Skeletal muscle satellite cell (primary cell): ENCODE measurements at regions not wholly inside any gene's neighbourhood (a gene's known extent, or its start where the extent isn't known, plus 50 kb on each side); places are given as distances from the start of the nearest gene placed in this dataset.
"Not testable (repeated sequence)": the region's sequence is repeated elsewhere in the genome, so short reads cannot be mapped to it uniquely, and the experiment has no call there.

Experiments
- H3K27me3 ChIP-seq: 2 replicates; pipeline ENCODE4 v1.7.0; 2013; ENCODE audit warnings: low read length; ENCODE audit not compliant: control insufficient read depth, insufficient read depth
- H3K36me3 ChIP-seq: 2 replicates; pipeline ENCODE4 v1.7.0; 2013; ENCODE audit warnings: mild to moderate bottlenecking, control low read depth, low read length; ENCODE audit not compliant: insufficient read depth
- H3K4me1 ChIP-seq: 2 replicates; pipeline ENCODE4 v1.7.0; 2013; ENCODE audit warnings: low read length; ENCODE audit not compliant: control insufficient read depth, insufficient read depth
- H3K4me2 ChIP-seq: 2 replicates; pipeline ENCODE4 v1.7.0; 2013; ENCODE audit warnings: mild to moderate bottlenecking, low read length
- H3K4me3 ChIP-seq: 2 replicates; pipeline ENCODE4 v1.7.0; 2013; ENCODE audit warnings: low read length
- H3K9ac ChIP-seq: 2 replicates; pipeline ENCODE4 v1.7.0; 2013; ENCODE audit warnings: mild to moderate bottlenecking, low read depth, low read length, moderate library complexity
- H3K9me3 ChIP-seq: replicated peaks from 2 replicates; pipeline ENCODE4 v1.7.0; 2013; ENCODE audit warnings: mild to moderate bottlenecking, control low read depth, low read length

GRCh38 chr5:112472614-112473013, 53.5 kb upstream of the EPB41L4A start:
- H3K36me3 ChIP-seq, result no peaks in the 10 kb centered on the region
- H3K4me3 ChIP-seq, result no peak overlapping the region
- no peak overlapping the region for H3K4me2 ChIP-seq
- H3K4me1 ChIP-seq, result no peaks in the 10 kb centered on the region
- no peaks in the 10 kb centered on the region for H3K9me3 ChIP-seq
- no peak overlapping the region for H3K9ac ChIP-seq
- H3K27me3 ChIP-seq, result no peaks in the 10 kb centered on the region

- Histone ChIP-seq H3K9me3 (no peaks in the 10 kb centered on the region), H3K36me3 (no peaks in the 10 kb centered on the region), H3K4me2 (no peak overlapping the region), H3K4me1 (no peaks in the 10 kb centered on the region), H3K4me3 (no peak overlapping the region), H3K27me3 (no peaks in the 10 kb centered on the region), H3K9ac (no peak overlapping the region)
These were observed 54.9 kb upstream of the EPB41L4A start for GRCh38 chr5:112473989-112474388.

- no peaks in the 10 kb centered on the region for H3K9me3 ChIP-seq
- H3K27me3 ChIP-seq, result no peaks in the 10 kb centered on the region
- H3K4me3 ChIP-seq, result no peak overlapping the region
- H3K4me1 ChIP-seq, result no peaks in the 10 kb centered on the region
- no peak overlapping the region for H3K9ac ChIP-seq
- H3K4me2 ChIP-seq, result no peak overlapping the region
- H3K36me3 ChIP-seq, result no peaks in the 10 kb centered on the region
These were observed 56.8 kb upstream of the EPB41L4A start for GRCh38 chr5:112475747-112476365.

GRCh38 chr5:112479418-112479817, 60.3 kb upstream of the EPB41L4A start:
- Histone ChIP-seq H3K4me2 (no peak overlapping the region), H3K9me3 (no peaks in the 10 kb centered on the region), H3K27me3 (no peaks in the 10 kb centered on the region), H3K36me3 (no peaks in the 10 kb centered on the region), H3K4me1 (no peaks in the 10 kb centered on the region), H3K4me3 (no peak overlapping the region), H3K9ac (no peak overlapping the region)

GRCh38 chr5:112480501-112480900, 61.4 kb upstream of the EPB41L4A start:
- no peaks in the 10 kb centered on the region for H3K4me1 ChIP-seq
- H3K27me3 ChIP-seq, result no peaks in the 10 kb centered on the region
- H3K4me3 ChIP-seq, result no peak overlapping the region
- no peaks in the 10 kb centered on the region for H3K36me3 ChIP-seq
- H3K9ac ChIP-seq, result no peak overlapping the region
- no peak overlapping the region for H3K4me2 ChIP-seq
- no peaks in the 10 kb centered on the region for H3K9me3 ChIP-seq

- no peak overlapping the region for H3K9ac ChIP-seq
- no peak overlapping the region for H3K4me3 ChIP-seq
- no peaks in the 10 kb centered on the region for H3K36me3 ChIP-seq
- H3K9me3 ChIP-seq, result no peaks in the 10 kb centered on the region
- no peaks in the 10 kb centered on the region for H3K27me3 ChIP-seq
- H3K4me1 ChIP-seq, result no peaks in the 10 kb centered on the region
- H3K4me2 ChIP-seq, result no peak overlapping the region
These were observed 64.6 kb upstream of the EPB41L4A start for GRCh38 chr5:112483704-112484103.

- no peak overlapping the region for H3K4me2 ChIP-seq
- no peak overlapping the region for H3K4me3 ChIP-seq
- H3K9ac ChIP-seq, result no peak overlapping the region
- H3K27me3 ChIP-seq, result no peaks in the 10 kb centered on the region
- H3K9me3 ChIP-seq, result no peaks in the 10 kb centered on the region
- no peaks in the 10 kb centered on the region for H3K4me1 ChIP-seq
- H3K36me3 ChIP-seq, result no peaks in the 10 kb centered on the region
These were observed 66.9 kb upstream of the EPB41L4A start for GRCh38 chr5:112485934-112486355.

GRCh38 chr5:112491257-112491656, 72.2 kb upstream of the EPB41L4A start:
- no peaks in the 10 kb centered on the region for H3K9me3 ChIP-seq

GRCh38 chr5:112492291-112492690, 73.2 kb upstream of the EPB41L4A start:
- Histone ChIP-seq H3K9me3 (no peaks in the 10 kb centered on the region), H3K27me3 (no peaks in the 10 kb centered on the region), H3K4me2 (no peak overlapping the region), H3K4me3 (no peak overlapping the region), H3K36me3 (no peaks in the 10 kb centered on the region), H3K4me1 (no peaks in the 10 kb centered on the region), H3K9ac (no peak overlapping the region)

More at GRCh38 chr5:112491257-112491656, 72.2 kb upstream of the EPB41L4A start:
- Histone ChIP-seq H3K9ac (no peak overlapping the region), H3K4me1 (no peaks in the 10 kb centered on the region), H3K27me3 (no peaks in the 10 kb centered on the region), H3K4me2 (no peak overlapping the region), H3K4me3 (no peak overlapping the region), H3K36me3 (no peaks in the 10 kb centered on the region)

- H3K36me3 ChIP-seq, H3K4me3 ChIP-seq, H3K9ac ChIP-seq, H3K27me3 ChIP-seq, H3K4me1 ChIP-seq, H3K4me2 ChIP-seq, H3K9me3 ChIP-seq: not testable (repeated sequence)
These were observed 84.8 kb upstream of the EPB41L4A start for GRCh38 chr5:112503749-112504501.

- not testable (repeated sequence) for H3K9me3 ChIP-seq, H3K27me3 ChIP-seq, H3K4me2 ChIP-seq, H3K9ac ChIP-seq, H3K4me1 ChIP-seq, H3K4me3 ChIP-seq, H3K36me3 ChIP-seq
These were observed 90.0 kb upstream of the EPB41L4A start for GRCh38 chr5:112509097-112509496.

- H3K4me2 ChIP-seq, result no peak overlapping the region
- H3K4me3 ChIP-seq, result no peak overlapping the region
- no peak overlapping the region for H3K9ac ChIP-seq
- H3K4me1 ChIP-seq, result no peaks in the 10 kb centered on the region
- H3K9me3 ChIP-seq, result no peaks in the 10 kb centered on the region
- H3K27me3 ChIP-seq, result peaks cover 4% of the 10 kb centered on the region
- no peaks in the 10 kb centered on the region for H3K36me3 ChIP-seq
These were observed 92.8 kb upstream of the EPB41L4A start for GRCh38 chr5:112511920-112512319.
